WTC11 (cell line): ENCODE measurements at regions not wholly inside any gene's neighbourhood (a gene's known extent, or its start where the extent isn't known, plus 50 kb on each side); places are given as distances from the start of the nearest gene placed in this dataset.
"Not testable (repeated sequence)": the region's sequence is repeated elsewhere in the genome, so short reads cannot be mapped to it uniquely, and the experiment has no call there.

ENCODE experiments used
- ATAC-seq: fragments of 200-7000 bp; cut with Tn5 transposase; 2 replicates; pipeline ENCODE4 v1.10.0; 2021; ENCODE audit warnings: mild to moderate bottlenecking, moderate library complexity
- CTCF ChIA-PET: fragments of 300-600 bp; sonication (Branson Sonifier 250); formaldehyde crosslinking; loops from one replicate; lab custom pipeline; 2021; ENCODE audit warnings: antibody characterized with exemption; lab: Charles Lee
- POLR2A ChIA-PET: fragments of 350-600 bp; sonication (Branson Sonifier 250); formaldehyde crosslinking; loops from one replicate; lab custom pipeline; 2021; ENCODE audit warnings: antibody characterized with exemption; lab: Charles Lee
- DNase-seq: peaks from one replicate; pipeline ENCODE4 v3.0.0; 2021; ENCODE audit warnings: low spot score
- H3K27ac Mint-ChIP-seq: 2 replicates; pipeline ENCODE4 v1.8.0; 2021; ENCODE audit warnings: mixed read lengths
- H3K27me3 Mint-ChIP-seq: 2 replicates; pipeline ENCODE4 v1.8.0; 2021; ENCODE audit warnings: low read depth, mild to moderate bottlenecking, moderate library complexity, mixed read lengths
- H3K36me3 Mint-ChIP-seq: 2 replicates; pipeline ENCODE4 v1.8.0; 2021; ENCODE audit warnings: mixed read lengths
- H3K4me1 Mint-ChIP-seq: 2 replicates; pipeline ENCODE4 v1.8.0; 2022; ENCODE audit warnings: mixed read lengths
- H3K4me3 Mint-ChIP-seq: 2 replicates; pipeline ENCODE4 v1.8.0; 2021; ENCODE audit warnings: mild to moderate bottlenecking, moderate library complexity, mixed read lengths
- H3K9me3 Mint-ChIP-seq: 2 replicates; pipeline ENCODE4 v1.8.0; 2021; ENCODE audit warnings: mixed read lengths
- ARID4B ChIP-seq: sonication (generic); formaldehyde crosslinking; IDR thresholded peaks from 2 replicates; pipeline ENCODE4 v1.8.0; 2023; ENCODE audit warnings: missing genetic modification reagents, mild to moderate bottlenecking, borderline replicate concordance
- ATF6 ChIP-seq: sonication (generic); formaldehyde crosslinking; IDR thresholded peaks from 2 replicates; pipeline ENCODE4 v1.8.1; 2023; ENCODE audit warnings: mild to moderate bottlenecking, missing genetic modification reagents
- CBFB ChIP-seq: sonication (generic); formaldehyde crosslinking; IDR thresholded peaks from 2 replicates; pipeline ENCODE4 v1.8.1; 2022; ENCODE audit warnings: mild to moderate bottlenecking, low read depth, missing genetic modification reagents
- E2F5 ChIP-seq: sonication (generic); formaldehyde crosslinking; IDR thresholded peaks from 2 replicates; pipeline ENCODE4 v1.8.1; 2022; ENCODE audit warnings: mild to moderate bottlenecking, moderate library complexity, missing genetic modification reagents
- IRF1 ChIP-seq: sonication (generic); formaldehyde crosslinking; IDR thresholded peaks from 2 replicates; pipeline ENCODE4 v1.8.0; 2023; ENCODE audit warnings: missing genetic modification reagents
- MLX ChIP-seq: sonication (generic); formaldehyde crosslinking; IDR thresholded peaks from 2 replicates; pipeline ENCODE4 v1.8.1; 2023; ENCODE audit warnings: mild to moderate bottlenecking, missing genetic modification reagents, moderate library complexity
- NR2C2 ChIP-seq: sonication (generic); formaldehyde crosslinking; IDR thresholded peaks from 2 replicates; pipeline ENCODE4 v1.8.0; 2022; ENCODE audit warnings: mild to moderate bottlenecking, missing genetic modification reagents
- NR3C1 ChIP-seq: sonication (generic); formaldehyde crosslinking; conservative IDR thresholded peaks from 2 replicates; pipeline ENCODE4 v1.8.1; 2023; ENCODE audit warnings: low read depth, mild to moderate bottlenecking, missing genetic modification reagents
- SMAD3 ChIP-seq: sonication (generic); formaldehyde crosslinking; IDR thresholded peaks from 2 replicates; pipeline ENCODE4 v1.8.0; 2022; ENCODE audit warnings: missing genetic modification reagents, mild to moderate bottlenecking, borderline replicate concordance
- USF1 ChIP-seq: sonication (generic); formaldehyde crosslinking; IDR thresholded peaks from 2 replicates; pipeline ENCODE4 v1.8.0; 2022; ENCODE audit warnings: mild to moderate bottlenecking, missing genetic modification reagents
- ZNF138 ChIP-seq: sonication (generic); formaldehyde crosslinking; conservative IDR thresholded peaks from 2 replicates; pipeline ENCODE4 v1.8.1; 2022; ENCODE audit warnings: mild to moderate bottlenecking, moderate library complexity, missing genetic modification reagents
- ZNF232 ChIP-seq: sonication (generic); formaldehyde crosslinking; IDR thresholded peaks from 2 replicates; pipeline ENCODE4 v1.8.0; 2022; ENCODE audit warnings: mild to moderate bottlenecking, missing genetic modification reagents
- ZNF317 ChIP-seq: sonication (generic); formaldehyde crosslinking; IDR thresholded peaks from 2 replicates; pipeline ENCODE4 v1.8.1; 2023; ENCODE audit warnings: low read depth, mild to moderate bottlenecking, moderate library complexity, missing genetic modification reagents, borderline replicate concordance
- ZSCAN18 ChIP-seq: fragments of 250-450 bp; sonication (Bioruptor Pico); IDR thresholded peaks from 2 replicates; pipeline ENCODE4 v2.1.2; 2022; ENCODE audit warnings: mild to moderate bottlenecking, moderate library complexity

GRCh38 chr19:30288911-30289310 is 83.3 kb upstream of the ZNF536 start:
- no peak overlapping the region for H3K27ac Mint-ChIP-seq
- TF ChIP-seq ZNF317 (CRISPR knock-in tag) (no peak), ATF6 (no peak), ZNF232 (CRISPR knock-in tag) (no peak)
- TF ChIP-seq, all 79 proteins: peak for 0
- ATAC-seq (no peak), DNase-seq (no peak)
- POLR2A ChIA-PET = no interaction called here
- Mint-ChIP-seq H3K4me1 (peaks cover 24% of the 10 kb centered on the region), H3K9me3 (peaks cover 12% of the 10 kb centered on the region; the same call in 1 of the 2 replicates), H3K4me3 (no peak overlapping the region), H3K36me3 (no peaks in the 10 kb centered on the region), H3K27me3 (no peaks in the 10 kb centered on the region)
- CTCF ChIA-PET = no interaction called here

GRCh38 chr19:30289336-30289735 is 82.8 kb upstream of the ZNF536 start:
- TF ChIP-seq ZNF138 = no peak
- Mint-ChIP-seq H3K9me3 (peaks cover 12% of the 10 kb centered on the region; the same call in 1 of the 2 replicates), H3K4me1 (peaks cover 23% of the 10 kb centered on the region), H3K4me3 (no peak overlapping the region), H3K27ac (no peak overlapping the region), H3K27me3 (no peaks in the 10 kb centered on the region), H3K36me3 (no peaks in the 10 kb centered on the region)
- DNase-seq (no peak), ATAC-seq (no peak)
- ChIA-PET CTCF (no interaction called here), POLR2A (no interaction called here)

GRCh38 chr19:30290805-30291204 is 81.4 kb upstream of the ZNF536 start:
- POLR2A ChIA-PET, H3K27me3 Mint-ChIP-seq, H3K36me3 Mint-ChIP-seq, ATAC-seq, DNase-seq, CTCF ChIA-PET, H3K4me3 Mint-ChIP-seq, H3K27ac Mint-ChIP-seq: not testable (repeated sequence)
- H3K9me3 Mint-ChIP-seq = peaks cover 12% of the 10 kb centered on the region; the same call in 1 of the 2 replicates
- H3K4me1 Mint-ChIP-seq = peaks cover 21% of the 10 kb centered on the region

- no peak for DNase-seq
- Mint-ChIP-seq H3K9me3 (peaks cover 7% of the 10 kb centered on the region; the same call in 1 of the 2 replicates), H3K4me1 (peaks cover 26% of the 10 kb centered on the region), H3K36me3 (no peaks in the 10 kb centered on the region), H3K27ac (no peak overlapping the region), H3K27me3 (no peaks in the 10 kb centered on the region), H3K4me3 (no peak overlapping the region)
- TF ChIP-seq NR3C1 (no peak), SMAD3 (no peak), USF1 (CRISPR knock-in tag) (no peak), MLX (CRISPR knock-in tag) (no peak), ZNF232 (CRISPR knock-in tag) (no peak), ARID4B (no peak), NR2C2 (CRISPR knock-in tag) (no peak), IRF1 (CRISPR knock-in tag) (no peak), ZSCAN18 (CRISPR knock-in tag) (no peak), E2F5 (CRISPR knock-in tag) (no peak), CBFB (CRISPR knock-in tag) (no peak)
- POLR2A ChIA-PET = no interaction called here
- ATAC-seq = no peak
- CTCF ChIA-PET = interaction anchor here (1.2 kb wide), 1 partner anchor 26 kb away, joined by 3 read pairs; no protein-coding TSS in a partner anchor
These were observed 79.0 kb upstream of the ZNF536 start for GRCh38 chr19:30293051-30293785.
